SK-N-SH (cell line): ENCODE measurements at regions not wholly inside any gene's neighbourhood (a gene's known extent, or its start where the extent isn't known, plus 50 kb on each side); places are given as distances from the start of the nearest gene placed in this dataset.
A peak's percentile ranks its signal among the peaks of the same experiment; 100 is the strongest.

Experiments used
- CTCF ChIA-PET: fragments of 300-600, 350-600 bp; formaldehyde crosslinking; extraction: SDS; loops from one replicate; lab custom pipeline; 2021; lab: Yijun Ruan, JAX
- POLR2A ChIA-PET: fragments of 350-600 bp; sonication (Branson Sonifier 250); formaldehyde crosslinking; extraction: SDS; loops from one replicate; lab custom pipeline; 2020; ENCODE audit warnings: antibody characterized with exemption, inconsistent platforms; lab: Yijun Ruan, JAX
- DNase-seq: peaks from one replicate; pipeline ENCODE4 v3.0.0; 2012
- H2AFZ ChIP-seq: fragments of 200-600 bp; sonication (generic); 2 replicates; pipeline ENCODE4 v1.8.1; 2016; ENCODE audit warnings: antibody characterized with exemption, mild to moderate bottlenecking, low read depth
- H3F3A ChIP-seq: fragments of 200-600 bp; sonication (generic); replicated peaks from 2 replicates; pipeline ENCODE3; 2016; ENCODE audit warnings: antibody characterized with exemption, mild to moderate bottlenecking; ENCODE audit not compliant: insufficient read depth
- H3K27ac ChIP-seq, 2 experiments: fragments of 200-500 bp in 1 of 2; fragments of 200-600 bp in 1 of 2; sonication (Bioruptor generic) in 1 of 2; sonication (generic), shearing (Covaris generic) in 1 of 2; 2 replicates each; pipeline versions ENCODE4 v1.5.1 to v1.6.1; 2014 to 2016; ENCODE audit warnings: low read depth in 2 of 2, inconsistent platforms in 1 of 2, low read length in 1 of 2, mild to moderate bottlenecking in 1 of 2, mixed read lengths in 1 of 2
- H3K27me3 ChIP-seq: fragments of 200-600 bp; sonication (generic), shearing (Covaris generic); 2 replicates; pipeline ENCODE4 v1.6.1; 2016; ENCODE audit warnings: mixed run types; ENCODE audit not compliant: insufficient read depth
- H3K36me3 ChIP-seq, 2 experiments: fragments of 200-500 bp in 1 of 2; fragments of 200-600 bp in 1 of 2; sonication (Bioruptor generic) in 1 of 2; sonication (generic) in 1 of 2; replicated peaks in 1 of 2; 2 replicates each; pipeline versions ENCODE3 to v1.5.1; 2014 to 2016; ENCODE audit warnings: low read length in 1 of 2, mild to moderate bottlenecking in 1 of 2; ENCODE audit not compliant: insufficient read depth in 2 of 2, control insufficient read depth in 1 of 2
- H3K4me1 ChIP-seq, 2 experiments: fragments of 200-500 bp in 1 of 2; fragments of 200-600 bp in 1 of 2; sonication (Bioruptor generic) in 1 of 2; sonication (generic), shearing (Covaris generic) in 1 of 2; 2 replicates each; pipeline versions ENCODE4 v1.5.1 to v1.6.1; 2014 to 2016; ENCODE audit warnings: low read depth in 1 of 2, low read length in 1 of 2, mixed run types in 1 of 2; ENCODE audit not compliant: insufficient read depth in 2 of 2, control insufficient read depth in 1 of 2
- H3K4me2 ChIP-seq: fragments of 200-600 bp; sonication (generic), shearing (Covaris generic); 2 replicates; pipeline ENCODE4 v1.6.1; 2017; ENCODE audit warnings: mixed run types
- H3K4me3 ChIP-seq, 2 experiments: fragments of 200-500 bp in 1 of 2; fragments of 200-600 bp in 1 of 2; sonication (Bioruptor generic) in 1 of 2; sonication (generic), shearing (Covaris generic) in 1 of 2; 2 replicates each; pipeline versions ENCODE4 v1.5.1 to v1.8.1; 2014 to 2016; ENCODE audit warnings: low read depth in 2 of 2, inconsistent platforms in 1 of 2, low read length in 1 of 2, mild to moderate bottlenecking in 1 of 2, mixed read lengths in 1 of 2, moderate library complexity in 1 of 2
- H3K79me2 ChIP-seq: fragments of 200-600 bp; sonication (generic); 2 replicates; pipeline ENCODE4 v1.8.1; 2017; ENCODE audit warnings: mild to moderate bottlenecking; ENCODE audit not compliant: insufficient read depth
- H3K9ac ChIP-seq: fragments of 200-600 bp; sonication (generic); 2 replicates; pipeline ENCODE4 v1.6.1; 2017; ENCODE audit warnings: mixed run types
- H3K9me2 ChIP-seq: fragments of 200-600 bp; sonication (generic); 2 replicates; pipeline ENCODE4 v1.6.1; 2017; ENCODE audit warnings: mixed run types
- H3K9me3 ChIP-seq: fragments of 200-600 bp; sonication (generic); 2 replicates; pipeline ENCODE4 v1.6.1; 2017; ENCODE audit warnings: mixed run types, mild to moderate bottlenecking, moderate library complexity
- H4K20me1 ChIP-seq: fragments of 200-600 bp; sonication (generic); 2 replicates; pipeline ENCODE4 v1.6.1; 2017; ENCODE audit warnings: mild to moderate bottlenecking, mixed run types; ENCODE audit not compliant: insufficient read depth
- CHD2 ChIP-seq: fragments of 150-350 bp; IDR thresholded peaks from 2 replicates; pipeline ENCODE4 v1.6.1; 2018; ENCODE audit warnings: low read length; ENCODE audit not compliant: partially characterized antibody
- ELF1 ChIP-seq: IDR thresholded peaks from 2 replicates; pipeline ENCODE4 v1.4.0; 2012
- EP300 ChIP-seq, 2 experiments: IDR thresholded peaks; 2 replicates each; pipeline versions ENCODE4 v1.4.0 to v1.6.1; 2012; ENCODE audit warnings: borderline replicate concordance in 1 of 2, low read depth in 1 of 2, low read length in 1 of 2
- FOSL2 ChIP-seq: IDR thresholded peaks from 2 replicates; pipeline ENCODE4 v1.4.0; 2012; ENCODE audit warnings: low read depth, mild to moderate bottlenecking, moderate library complexity, borderline replicate concordance
- FOXJ3 ChIP-seq: sonication (generic); formaldehyde crosslinking; IDR thresholded peaks from 2 replicates; pipeline ENCODE4 v1.5.1; 2020; ENCODE audit warnings: mild to moderate bottlenecking, missing genetic modification reagents
- GATA2 ChIP-seq: sonication (generic); formaldehyde crosslinking; IDR thresholded peaks from 2 replicates; pipeline ENCODE4 v1.5.0; 2020; ENCODE audit warnings: mild to moderate bottlenecking, missing genetic modification reagents
- IRF3 ChIP-seq: fragments of 150-350 bp; IDR thresholded peaks from 2 replicates; pipeline ENCODE4 v1.6.1; 2016; ENCODE audit warnings: mild to moderate bottlenecking, low read depth, low read length
- JUND ChIP-seq: IDR thresholded peaks from 2 replicates; pipeline ENCODE4 v1.4.0; 2012
- MEF2A ChIP-seq: IDR thresholded peaks from 2 replicates; pipeline ENCODE4 v1.4.0; 2012; ENCODE audit warnings: low read depth, borderline replicate concordance
- MXI1 ChIP-seq: IDR thresholded peaks from 2 replicates; pipeline ENCODE4 v1.6.1; 2012; ENCODE audit warnings: mild to moderate bottlenecking, low read depth, low read length, improper control_type of control experiment
- NFIC ChIP-seq: IDR thresholded peaks from 2 replicates; pipeline ENCODE4 v1.4.0; 2012; ENCODE audit warnings: borderline replicate concordance
- NRF1 ChIP-seq: IDR thresholded peaks from 2 replicates; pipeline ENCODE4 v1.6.1; 2012; ENCODE audit warnings: low read depth, mild to moderate bottlenecking, low read length
- POLR2AphosphoS5 ChIP-seq: IDR thresholded peaks from 2 replicates; pipeline ENCODE4 v1.6.1; 2012; ENCODE audit warnings: low read depth, low read length
- RAD21 ChIP-seq: IDR thresholded peaks from 2 replicates; pipeline ENCODE4 v1.6.1; 2012; ENCODE audit warnings: mild to moderate bottlenecking, low read length
- RCOR1 ChIP-seq: fragments of 150-350 bp; IDR thresholded peaks from 2 replicates; pipeline ENCODE4 v1.6.1; 2017; ENCODE audit warnings: antibody characterized with exemption, low read length
- RFX5 ChIP-seq: IDR thresholded peaks from 2 replicates; pipeline ENCODE4 v1.6.1; 2012; ENCODE audit warnings: mild to moderate bottlenecking, improper control_type of control experiment, low read length
- RXRA ChIP-seq: IDR thresholded peaks from 2 replicates; pipeline ENCODE4 v1.4.0; 2012; ENCODE audit warnings: low read depth, mild to moderate bottlenecking, borderline replicate concordance
- SIN3A ChIP-seq: IDR thresholded peaks from 2 replicates; pipeline ENCODE4 v1.6.1; 2012; ENCODE audit warnings: low read depth, mild to moderate bottlenecking, low read length, moderate library complexity, borderline replicate concordance
- TCF12 ChIP-seq: IDR thresholded peaks from 2 replicates; pipeline ENCODE4 v1.4.0; 2012
- YY1 ChIP-seq: IDR thresholded peaks from 2 replicates; pipeline ENCODE4 v1.4.0; 2012; ENCODE audit warnings: low read depth, mild to moderate bottlenecking
- WGBS: methylation state at CpG from one replicate; pipeline ENCODE4 v1.1.6; 2017; ENCODE audit warnings: low lambda C conversion rate; 5-methylcytosine and 5-hydroxymethylcytosine counted together
- TF ChIP-seq, protein P1 (sequence below): IDR thresholded peaks from 2 replicates; pipeline ENCODE4 v1.6.1; 2012; ENCODE audit warnings: mild to moderate bottlenecking, low read depth, low read length, moderate library complexity
- TF ChIP-seq, protein P2 (sequence below): fragments of 150-350 bp; IDR thresholded peaks from 2 replicates; pipeline ENCODE4 v1.6.1; 2017; ENCODE audit warnings: antibody characterized with exemption, low read length, low read depth, borderline replicate concordance
- TF ChIP-seq, protein P3 (sequence below): IDR thresholded peaks from 2 replicates; pipeline ENCODE4 v1.4.0; 2012; ENCODE audit warnings: low read depth, borderline replicate concordance

GRCh38 chr10:42990721-42991441, 86.0 kb upstream of the RET start (continued):
- TF ChIP-seq, protein P1, sequence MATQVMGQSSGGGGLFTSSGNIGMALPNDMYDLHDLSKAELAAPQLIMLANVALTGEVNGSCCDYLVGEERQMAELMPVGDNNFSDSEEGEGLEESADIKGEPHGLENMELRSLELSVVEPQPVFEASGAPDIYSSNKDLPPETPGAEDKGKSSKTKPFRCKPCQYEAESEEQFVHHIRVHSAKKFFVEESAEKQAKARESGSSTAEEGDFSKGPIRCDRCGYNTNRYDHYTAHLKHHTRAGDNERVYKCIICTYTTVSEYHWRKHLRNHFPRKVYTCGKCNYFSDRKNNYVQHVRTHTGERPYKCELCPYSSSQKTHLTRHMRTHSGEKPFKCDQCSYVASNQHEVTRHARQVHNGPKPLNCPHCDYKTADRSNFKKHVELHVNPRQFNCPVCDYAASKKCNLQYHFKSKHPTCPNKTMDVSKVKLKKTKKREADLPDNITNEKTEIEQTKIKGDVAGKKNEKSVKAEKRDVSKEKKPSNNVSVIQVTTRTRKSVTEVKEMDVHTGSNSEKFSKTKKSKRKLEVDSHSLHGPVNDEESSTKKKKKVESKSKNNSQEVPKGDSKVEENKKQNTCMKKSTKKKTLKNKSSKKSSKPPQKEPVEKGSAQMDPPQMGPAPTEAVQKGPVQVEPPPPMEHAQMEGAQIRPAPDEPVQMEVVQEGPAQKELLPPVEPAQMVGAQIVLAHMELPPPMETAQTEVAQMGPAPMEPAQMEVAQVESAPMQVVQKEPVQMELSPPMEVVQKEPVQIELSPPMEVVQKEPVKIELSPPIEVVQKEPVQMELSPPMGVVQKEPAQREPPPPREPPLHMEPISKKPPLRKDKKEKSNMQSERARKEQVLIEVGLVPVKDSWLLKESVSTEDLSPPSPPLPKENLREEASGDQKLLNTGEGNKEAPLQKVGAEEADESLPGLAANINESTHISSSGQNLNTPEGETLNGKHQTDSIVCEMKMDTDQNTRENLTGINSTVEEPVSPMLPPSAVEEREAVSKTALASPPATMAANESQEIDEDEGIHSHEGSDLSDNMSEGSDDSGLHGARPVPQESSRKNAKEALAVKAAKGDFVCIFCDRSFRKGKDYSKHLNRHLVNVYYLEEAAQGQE: no peak
- TF ChIP-seq TCF12: no peak
- TF ChIP-seq, all 33 proteins: peak for 0

GRCh38 chr10:42991442-42992098, 85.3 kb upstream of the RET start:
- peaks cover 0 to 61% of the 10 kb centered on the region in 2 experiments; a peak in 2 of 4 replicates for H3K4me1 ChIP-seq
- peak overlapping the region in 1 of 2 experiments; percentile 98; a peak in 2 of 4 replicates for H3K27ac ChIP-seq
- H2AFZ ChIP-seq: no peak overlapping the region
- POLR2A ChIA-PET: interaction anchor here (0.7 to 1.9 kb wide), 7 partner anchors 10 to 87 kb away, joined by 3 to 14 read pairs (median 6); partner anchors contain the start of gene RET
- TF ChIP-seq NFIC (0 out of 2 replicates have a peak, but pooled peaks have one; percentile 14), MXI1 (0 out of 2 replicates have a peak, but pooled peaks have one; percentile 15), FOXJ3 (CRISPR knock-in tag) (peak; percentile 93), POLR2AphosphoS5 (peak; percentile 51; the same call in 1 of the 2 replicates), RXRA (no peak), GATA2 (peak; percentile 95), RFX5 (no peak), FOSL2 (no peak), IRF3 (no peak), TCF12 (peak; percentile 62), SIN3A (no peak), EP300 (IDR thresholded peaks at IDR 0.05; ENCODE audit: borderline replicate concordance in 1 of 2, low read depth in 1 of 2, low read length in 1 of 2) (peak in 1 of 2 experiments; percentile 99; a peak in 2 of 4 replicates), RAD21 (peak; percentile 33; the same call in 1 of the 2 replicates), ELF1 (no peak), CHD2 (peak; percentile 87), MEF2A (no peak), JUND (no peak), RCOR1 (peak; percentile 99), NRF1 (no peak), YY1 (no peak)
- TF ChIP-seq, protein P2, sequence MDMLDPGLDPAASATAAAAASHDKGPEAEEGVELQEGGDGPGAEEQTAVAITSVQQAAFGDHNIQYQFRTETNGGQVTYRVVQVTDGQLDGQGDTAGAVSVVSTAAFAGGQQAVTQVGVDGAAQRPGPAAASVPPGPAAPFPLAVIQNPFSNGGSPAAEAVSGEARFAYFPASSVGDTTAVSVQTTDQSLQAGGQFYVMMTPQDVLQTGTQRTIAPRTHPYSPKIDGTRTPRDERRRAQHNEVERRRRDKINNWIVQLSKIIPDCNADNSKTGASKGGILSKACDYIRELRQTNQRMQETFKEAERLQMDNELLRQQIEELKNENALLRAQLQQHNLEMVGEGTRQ: no peak
- TF ChIP-seq, protein P3, sequence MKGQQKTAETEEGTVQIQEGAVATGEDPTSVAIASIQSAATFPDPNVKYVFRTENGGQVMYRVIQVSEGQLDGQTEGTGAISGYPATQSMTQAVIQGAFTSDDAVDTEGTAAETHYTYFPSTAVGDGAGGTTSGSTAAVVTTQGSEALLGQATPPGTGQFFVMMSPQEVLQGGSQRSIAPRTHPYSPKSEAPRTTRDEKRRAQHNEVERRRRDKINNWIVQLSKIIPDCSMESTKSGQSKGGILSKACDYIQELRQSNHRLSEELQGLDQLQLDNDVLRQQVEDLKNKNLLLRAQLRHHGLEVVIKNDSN: no peak
- H3K27me3 ChIP-seq: no peaks in the 10 kb centered on the region
- no peak overlapping the region for H3K4me3 ChIP-seq
- no peak overlapping the region for H3K4me2 ChIP-seq
- no peaks in the 10 kb centered on the region for H4K20me1 ChIP-seq
- H3K79me2 ChIP-seq: no peaks in the 10 kb centered on the region
- CTCF ChIA-PET: interaction anchor here (0.6 to 1.8 kb wide), 6 partner anchors 9 to 126 kb away, joined by 3 to 6 read pairs (median 4); no protein-coding TSS in a partner anchor
- H3F3A ChIP-seq: no peaks in the 10 kb centered on the region
- H3K9ac ChIP-seq: no peak overlapping the region
- no peaks in the 10 kb centered on the region for H3K9me3 ChIP-seq
- H3K9me2 ChIP-seq: no peaks in the 10 kb centered on the region
- peak; percentile 91 for DNase-seq
- 20% methylated on average over 5 of the region's 10 CpGs for WGBS
- no peaks in the 10 kb centered on the region for H3K36me3 ChIP-seq
